HG02870 (cell line): ENCODE measurements at regions not wholly inside any gene's neighbourhood (a gene's known extent, or its start where the extent isn't known, plus 50 kb on each side); places are given as distances from the start of the nearest gene placed in this dataset.
"Not testable (repeated sequence)": the region's sequence is repeated elsewhere in the genome, so short reads cannot be mapped to it uniquely, and the experiment has no call there.

Experiments
- ATAC-seq: cut with Tn5 transposase; IDR thresholded peaks from one replicate; pipeline ENCODE4 v1.9.1; 2021; ENCODE audit warnings: mild to moderate bottlenecking, moderate library complexity; ENCODE audit not compliant: unreplicated experiment

DNA sequence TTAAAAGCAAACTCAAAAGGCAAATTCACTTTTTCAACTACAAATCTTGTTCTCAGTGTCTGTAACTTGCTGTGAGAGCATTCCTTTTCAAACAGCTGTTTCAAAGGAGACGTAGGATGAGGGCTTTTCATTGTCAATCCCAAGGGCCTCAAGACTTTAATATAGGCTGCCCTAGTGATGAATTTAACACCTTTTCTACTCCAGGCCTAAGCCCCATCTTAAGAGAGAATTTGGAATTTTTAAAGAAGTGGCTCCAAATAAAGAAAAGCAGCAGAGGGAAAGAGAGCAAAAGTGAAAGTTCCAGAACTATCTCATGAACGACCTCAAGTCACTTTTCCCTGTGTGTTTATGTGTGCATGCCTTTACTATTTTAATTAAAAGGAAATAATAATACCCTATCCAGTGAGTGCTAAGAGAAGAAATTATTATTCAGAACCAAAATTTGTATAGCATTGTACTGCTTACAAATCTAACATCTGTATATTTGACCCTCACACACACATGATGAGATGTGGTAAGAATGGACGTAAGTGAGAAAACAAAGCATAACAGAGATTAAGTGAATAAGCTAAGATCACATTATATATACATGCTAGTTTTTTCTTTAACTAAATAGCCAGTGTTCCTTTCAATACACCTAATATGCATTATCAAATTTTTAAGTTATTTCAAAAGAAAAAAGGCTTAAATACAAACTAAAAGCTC is 196.4 kb downstream of the VGLL3 start:
- ATAC-seq = no peak

GRCh38 chr3:86793786-86794185 is 197.2 kb downstream of the VGLL3 start:
- no peak for ATAC-seq

- ATAC-seq = no peak
Observed at GRCh38 chr3:86792316-86792715, 198.6 kb downstream of the VGLL3 start.

GRCh38 chr3:86790884-86791549 is 199.9 kb downstream of the VGLL3 start:
- ATAC-seq = no peak

- ATAC-seq = no peak
Observed at GRCh38 chr3:86788371-86788770, 202.6 kb downstream of the VGLL3 start.

GRCh38 chr3:86787091-86787490 is 203.9 kb downstream of the VGLL3 start:
- no peak for ATAC-seq

GRCh38 chr3:86785386-86785785 is 205.6 kb downstream of the VGLL3 start:
- no peak for ATAC-seq

- no peak for ATAC-seq
Observed at GRCh38 chr3:86782866-86783265, 208.1 kb downstream of the VGLL3 start.

DNA sequence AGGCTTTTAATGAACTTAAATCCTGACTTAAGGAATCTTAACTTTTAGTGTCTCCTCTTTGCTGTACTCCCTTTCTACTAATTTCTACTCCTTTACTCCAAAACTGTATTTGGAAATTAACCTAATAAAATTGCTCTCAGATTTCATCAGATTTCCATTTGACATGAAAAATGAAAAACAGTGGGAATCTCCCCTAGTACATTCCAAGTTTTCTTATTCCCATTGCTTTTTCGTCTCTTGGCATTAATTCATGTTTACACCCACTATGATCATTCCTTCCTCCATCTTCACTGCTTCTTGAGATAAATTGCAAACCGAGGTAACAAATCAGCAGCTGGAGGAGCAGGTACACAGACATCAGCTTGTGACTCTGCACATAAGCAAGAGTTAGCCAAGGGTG is 208.7 kb downstream of the VGLL3 start:
- no peak for ATAC-seq

DNA sequence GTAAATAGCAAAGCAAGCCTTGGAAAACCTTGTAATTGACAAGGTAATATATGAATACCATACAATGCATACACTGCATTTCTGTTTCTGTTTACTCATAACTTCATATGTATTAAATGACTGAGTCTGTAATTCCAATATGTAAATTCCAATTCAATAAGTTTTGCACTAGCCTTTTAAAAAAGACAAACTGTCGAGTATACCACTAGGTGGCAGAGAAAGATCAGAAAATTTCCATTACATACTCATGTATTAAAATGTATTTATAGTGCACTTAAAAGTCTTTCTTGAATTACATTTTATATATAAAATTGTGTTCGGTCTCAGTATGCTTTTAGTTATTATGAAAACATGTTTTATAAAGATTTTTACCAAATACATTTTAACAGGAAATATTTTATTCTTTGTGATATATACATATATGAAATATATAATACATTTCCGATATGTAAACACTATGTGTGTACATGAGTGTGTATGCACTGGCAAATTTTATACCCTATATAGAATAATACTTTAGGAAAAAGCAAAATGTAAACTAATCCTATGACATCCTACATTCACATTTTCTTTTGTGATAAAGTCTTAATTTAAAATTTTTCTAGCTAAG is 216.8 kb downstream of the VGLL3 start:
- no peak for ATAC-seq

GRCh38 chr3:86772699-86773098 is 218.2 kb downstream of the VGLL3 start:
- no peak for ATAC-seq

GRCh38 chr3:86771741-86772512 is 219.0 kb downstream of the VGLL3 start:
- no peak for ATAC-seq

GRCh38 chr3:86766331-86766730 is 224.6 kb downstream of the VGLL3 start:
- ATAC-seq = no peak

DNA sequence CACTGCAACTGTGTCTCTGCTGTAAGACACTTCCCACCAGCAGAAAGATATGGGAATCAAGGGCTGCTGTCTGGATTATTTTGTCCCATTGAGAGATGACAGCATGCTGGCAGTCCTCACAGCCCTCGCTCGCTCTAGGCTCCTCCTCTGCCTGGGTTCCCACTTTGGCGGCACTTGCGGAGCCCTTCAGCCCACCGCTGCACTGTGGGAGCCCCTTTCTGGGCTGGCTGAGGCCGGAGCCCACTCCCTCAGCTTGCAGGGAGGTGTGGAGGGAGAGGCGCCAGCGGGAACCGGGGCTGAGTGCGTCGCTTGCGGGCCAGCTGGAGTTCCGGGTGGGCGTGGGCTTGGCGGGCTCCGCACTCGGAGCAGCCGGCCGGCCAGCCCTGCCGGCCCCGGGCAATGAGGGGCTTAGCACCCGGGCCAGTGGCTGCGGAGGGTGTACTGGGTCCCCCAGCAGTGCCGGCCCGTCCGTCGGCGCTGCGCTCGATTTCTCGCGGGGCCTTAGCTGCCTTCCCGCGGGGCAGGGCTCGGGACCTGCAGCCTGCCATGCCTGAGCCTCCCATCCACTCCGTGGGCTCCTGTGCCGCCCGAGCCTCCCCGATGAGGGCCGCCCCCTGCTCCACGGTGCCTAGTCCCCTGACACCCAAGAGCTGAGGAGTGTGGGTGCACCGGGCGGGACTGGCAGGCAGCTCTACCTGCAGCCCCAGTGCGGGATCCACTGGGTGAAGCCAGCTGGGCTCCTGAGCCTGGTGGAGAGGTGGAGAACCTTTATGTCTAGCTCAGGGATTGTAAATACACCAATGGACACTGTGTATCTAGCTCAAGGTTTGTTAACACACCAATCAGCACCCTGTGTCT is 233.4 kb downstream of the VGLL3 start:
- ATAC-seq = not testable (repeated sequence)

- no peak for ATAC-seq
Observed at GRCh38 chr3:86748015-86748414, 242.9 kb downstream of the VGLL3 start.

DNA sequence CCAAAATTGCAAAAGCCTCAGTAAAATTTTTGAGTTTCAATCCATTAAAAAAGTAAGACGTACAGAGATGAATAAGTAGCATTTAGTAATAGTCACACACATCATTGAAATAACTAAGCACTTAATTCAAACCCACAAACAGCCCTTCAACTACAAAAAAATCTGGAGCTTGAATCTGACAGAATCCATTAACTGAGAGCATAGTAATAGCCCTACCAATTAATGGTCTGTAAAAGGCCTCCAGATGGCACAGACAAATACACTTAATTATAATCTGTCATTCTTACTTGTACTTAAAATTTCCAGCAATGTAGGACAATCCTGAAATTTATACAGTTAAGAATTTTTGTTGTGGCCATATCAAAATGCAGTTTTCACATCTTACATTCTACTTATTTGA is 246.9 kb downstream of the VGLL3 start:
- no peak for ATAC-seq

GRCh38 chr3:86743233-86743632 is 247.7 kb downstream of the VGLL3 start:
- ATAC-seq = no peak

- ATAC-seq = no peak
Observed at GRCh38 chr3:86740751-86741150, 250.2 kb downstream of the VGLL3 start.

DNA sequence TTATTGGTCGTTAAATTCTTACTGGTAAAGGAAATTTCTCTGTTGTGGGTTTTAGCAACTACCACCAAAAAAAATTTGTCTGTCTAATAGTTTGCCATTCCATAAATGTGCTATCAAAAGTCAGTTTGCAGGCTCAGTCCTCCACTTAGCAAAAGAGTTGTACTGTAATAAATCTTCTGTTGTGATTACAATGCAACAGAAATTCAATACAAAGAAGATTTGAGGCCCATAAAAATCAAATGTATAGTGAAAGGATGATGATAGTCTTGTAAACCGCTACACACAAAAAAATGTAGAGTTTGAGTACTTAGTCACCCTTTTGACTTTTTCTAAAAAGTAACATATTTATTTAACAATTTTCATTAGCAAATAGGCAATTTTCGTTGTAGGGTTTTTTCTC is 251.7 kb downstream of the VGLL3 start:
- no peak for ATAC-seq

DNA sequence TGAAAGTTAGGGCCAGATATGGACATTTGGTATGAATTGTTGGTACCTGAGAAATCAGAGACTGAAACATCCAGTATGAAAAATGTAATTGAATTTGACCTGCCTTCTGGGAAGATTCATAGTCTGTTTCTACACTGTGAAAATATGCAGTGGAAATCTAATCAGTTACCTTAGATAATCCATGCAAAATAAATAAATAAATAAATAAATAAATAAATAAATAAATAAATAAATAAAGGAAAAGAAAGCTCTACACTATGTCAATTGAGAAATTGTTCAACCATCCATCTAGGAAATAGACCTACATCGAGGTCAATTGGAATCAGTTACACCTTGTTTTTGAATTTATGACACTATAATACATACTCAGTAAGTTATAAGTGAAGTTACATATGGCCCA is 252.3 kb downstream of the VGLL3 start:
- no peak for ATAC-seq

GRCh38 chr3:86737517-86737916 is 253.4 kb downstream of the VGLL3 start:
- ATAC-seq = no peak
